HepG2 (cell line): ENCODE measurements at regions not wholly inside any gene's neighbourhood (a gene's known extent, or its start where the extent isn't known, plus 50 kb on each side); places are given as distances from the start of the nearest gene placed in this dataset.

Source experiments
- ESRRA ChIP-seq: sonication (generic); formaldehyde crosslinking; IDR thresholded peaks from 2 replicates; pipeline ENCODE4 v1.5.1; 2020; ENCODE audit warnings: mild to moderate bottlenecking, low read depth, missing genetic modification reagents
- NFYC ChIP-seq: IDR thresholded peaks from 2 replicates; pipeline ENCODE4 v1.6.1; 2016; ENCODE audit warnings: missing genetic modification reagents, missing compliant biosample characterization
- TCF7 ChIP-seq: sonication (generic); IDR thresholded peaks from 2 replicates; pipeline ENCODE4 v1.6.1; 2016; ENCODE audit warnings: antibody characterized with exemption, low read depth
- ZFP36 ChIP-seq: fragments of 150-350 bp; IDR thresholded peaks from 2 replicates; pipeline ENCODE4 v1.6.1; 2018; ENCODE audit warnings: borderline replicate concordance, low read length, low read depth; ENCODE audit not compliant: partially characterized antibody
- TF ChIP-seq, protein P1 (sequence below), 2 experiments: sonication (generic) in 1 of 2; formaldehyde crosslinking in 1 of 2; IDR thresholded peaks; 2 replicates each; pipeline versions ENCODE4 v1.5.1 to v1.6.1; 2011 to 2020; ENCODE audit warnings: borderline replicate concordance in 1 of 2, low read depth in 1 of 2, low read length in 1 of 2, mild to moderate bottlenecking in 1 of 2, missing genetic modification reagents in 1 of 2, moderate library complexity in 1 of 2

GRCh38 chr7:69126896-69127479 is 471.3 kb upstream of the AUTS2 start:
- TF ChIP-seq NFYC (CRISPR knock-in tag), result no peak
- no peak for TF ChIP-seq ESRRA (CRISPR knock-in tag)
- TF ChIP-seq ZFP36, result no peak
- no peak for TF ChIP-seq TCF7
- TF ChIP-seq, protein P1, sequence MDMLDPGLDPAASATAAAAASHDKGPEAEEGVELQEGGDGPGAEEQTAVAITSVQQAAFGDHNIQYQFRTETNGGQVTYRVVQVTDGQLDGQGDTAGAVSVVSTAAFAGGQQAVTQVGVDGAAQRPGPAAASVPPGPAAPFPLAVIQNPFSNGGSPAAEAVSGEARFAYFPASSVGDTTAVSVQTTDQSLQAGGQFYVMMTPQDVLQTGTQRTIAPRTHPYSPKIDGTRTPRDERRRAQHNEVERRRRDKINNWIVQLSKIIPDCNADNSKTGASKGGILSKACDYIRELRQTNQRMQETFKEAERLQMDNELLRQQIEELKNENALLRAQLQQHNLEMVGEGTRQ (IDR thresholded peaks at IDR 0.05; ENCODE audit: low read depth, low read length), result no peak
- TF ChIP-seq, protein P1 (CRISPR knock-in tag; IDR thresholded peaks at IDR 0.05; ENCODE audit: borderline replicate concordance), result no peak
